NCI-H2196 (cell line): ENCODE measurements at regions not wholly inside any gene's neighbourhood (a gene's known extent, or its start where the extent isn't known, plus 50 kb on each side); places are given as distances from the start of the nearest gene placed in this dataset.

Source experiments
- DNase-seq: peaks from one replicate; lab custom pipeline; 2025; ENCODE audit not compliant: unreplicated experiment; lab: John Stamatoyannopoulos, UW

DNA sequence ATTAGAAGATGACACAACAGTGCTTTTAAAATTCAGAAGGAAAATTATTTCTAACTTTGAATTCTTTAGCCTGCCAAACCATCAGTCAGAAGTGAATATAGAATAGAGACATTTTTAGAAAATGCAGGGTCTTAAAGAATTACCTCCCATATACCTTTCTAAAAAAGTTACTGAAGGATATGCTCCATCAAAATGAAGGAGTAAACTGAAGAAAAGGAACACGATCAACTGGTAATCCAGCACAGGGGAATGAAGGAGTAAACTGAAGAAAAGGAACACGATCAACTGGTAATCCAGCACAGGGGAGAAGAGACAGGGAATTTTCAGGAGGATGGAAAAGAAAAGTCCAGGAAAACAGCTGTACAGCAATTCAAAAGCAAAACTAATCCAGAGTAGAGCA, 75.4 kb upstream of the LDLRAD3 start:
- no peak for DNase-seq

DNA sequence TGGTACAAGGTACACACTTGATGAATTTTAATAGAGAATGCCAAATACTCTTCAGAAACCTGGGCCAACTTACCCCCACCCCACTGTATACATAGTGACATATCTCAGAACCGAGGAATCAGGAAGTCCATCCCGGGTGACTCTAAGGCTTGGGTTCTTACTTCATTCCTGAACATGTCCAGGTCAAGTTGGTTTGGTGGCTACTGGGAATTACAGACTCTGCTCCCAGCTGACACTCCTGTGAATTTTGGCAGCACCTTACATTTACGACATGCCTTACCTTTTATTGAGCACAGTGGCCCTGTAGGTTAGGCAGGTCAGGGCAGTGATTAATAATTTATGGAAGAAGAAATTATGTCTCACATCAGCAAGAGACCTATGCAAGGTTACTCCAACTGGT, 70.1 kb upstream of the LDLRAD3 start:
- DNase-seq: no peak

DNA sequence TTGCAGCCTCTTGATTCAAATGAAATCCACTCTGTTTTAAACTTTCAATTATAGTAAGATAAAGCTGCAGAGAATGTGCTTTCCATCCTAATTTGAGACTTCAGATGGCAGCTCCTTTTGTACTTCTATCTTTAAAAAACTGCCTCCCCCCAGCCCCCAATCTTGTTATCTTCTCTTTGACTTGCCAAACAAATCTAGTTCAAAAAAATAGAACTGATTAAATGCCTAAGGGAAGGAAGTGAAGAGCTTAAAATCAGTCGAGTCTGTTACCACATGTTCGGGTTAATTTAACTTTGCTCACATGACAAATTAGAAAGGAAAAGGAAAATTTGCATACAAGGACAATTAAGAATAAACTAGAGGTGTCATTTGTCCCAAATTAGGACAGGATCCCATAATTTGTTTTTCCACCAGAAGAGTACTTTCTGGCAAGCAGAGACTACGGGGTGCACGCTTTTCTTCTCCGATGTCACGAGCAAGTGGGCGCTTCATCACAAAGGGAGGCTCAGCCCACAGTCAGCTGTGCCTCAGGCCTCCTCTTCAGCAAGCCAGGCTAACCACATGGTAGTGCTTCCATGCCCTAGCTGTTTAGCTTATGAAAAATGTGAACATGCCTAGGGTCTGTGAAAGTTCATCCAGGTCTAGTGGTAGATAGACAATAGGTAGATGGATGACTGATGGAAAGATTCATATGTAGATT, 69.0 kb upstream of the LDLRAD3 start:
- no peak for DNase-seq

DNA sequence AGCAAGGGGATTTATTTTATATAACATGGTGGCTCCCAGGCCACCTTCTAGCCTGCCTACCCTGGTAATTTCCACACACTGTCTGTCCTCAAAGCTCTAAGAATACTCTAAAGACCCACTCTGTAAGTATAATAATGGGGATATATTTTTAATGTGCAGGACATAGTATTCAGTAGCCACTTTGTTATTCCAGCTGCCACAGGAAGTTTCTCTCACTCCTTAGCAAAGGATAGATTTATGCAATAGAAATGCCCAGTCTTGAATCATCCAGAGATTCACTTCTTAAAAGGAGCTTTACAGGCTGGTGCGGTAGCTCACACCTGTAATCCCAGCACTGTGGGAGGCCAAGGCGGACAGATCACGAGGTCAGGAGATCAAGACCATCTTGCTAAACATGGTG, 68.4 kb upstream of the LDLRAD3 start:
- no peak for DNase-seq

DNA sequence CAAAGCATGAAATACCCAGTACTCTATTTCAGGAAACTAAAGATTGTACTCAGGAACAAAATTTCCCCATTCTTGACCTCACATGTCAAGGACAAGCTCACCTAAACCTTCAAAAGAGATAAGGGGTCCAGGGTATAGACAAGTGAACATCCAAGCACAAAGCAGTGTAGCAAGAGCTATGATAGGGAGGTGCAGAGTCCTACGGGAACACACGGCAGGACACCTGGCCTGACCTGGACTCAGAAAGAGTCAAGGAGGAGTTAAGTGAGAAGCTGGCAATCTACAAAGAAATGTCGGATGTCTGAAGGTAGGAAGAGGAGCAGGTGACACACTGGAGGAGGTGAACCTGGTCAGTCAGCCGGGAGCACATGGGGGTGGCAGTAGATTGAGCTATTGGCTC, 67.1 kb upstream of the LDLRAD3 start:
- no peak for DNase-seq

DNA sequence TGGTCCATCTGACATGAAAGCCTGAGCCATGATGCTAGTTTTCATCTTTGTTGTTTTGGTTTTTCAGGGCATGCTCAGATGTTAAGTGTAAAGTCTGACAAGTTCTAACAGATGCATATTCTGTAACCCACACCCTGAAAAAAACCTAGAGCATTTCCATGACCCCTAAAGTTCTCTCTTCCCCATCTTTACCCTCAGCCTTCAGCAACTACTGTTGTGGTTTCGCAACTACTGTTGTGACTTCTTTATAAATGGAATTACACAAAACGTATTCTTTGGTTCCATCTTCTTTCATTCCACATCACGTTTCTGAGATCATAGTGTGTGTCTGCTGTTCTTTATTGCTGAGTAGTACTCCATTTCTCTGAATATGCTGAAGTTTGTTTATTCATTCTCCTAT, 65.1 kb upstream of the LDLRAD3 start:
- no peak for DNase-seq

DNA sequence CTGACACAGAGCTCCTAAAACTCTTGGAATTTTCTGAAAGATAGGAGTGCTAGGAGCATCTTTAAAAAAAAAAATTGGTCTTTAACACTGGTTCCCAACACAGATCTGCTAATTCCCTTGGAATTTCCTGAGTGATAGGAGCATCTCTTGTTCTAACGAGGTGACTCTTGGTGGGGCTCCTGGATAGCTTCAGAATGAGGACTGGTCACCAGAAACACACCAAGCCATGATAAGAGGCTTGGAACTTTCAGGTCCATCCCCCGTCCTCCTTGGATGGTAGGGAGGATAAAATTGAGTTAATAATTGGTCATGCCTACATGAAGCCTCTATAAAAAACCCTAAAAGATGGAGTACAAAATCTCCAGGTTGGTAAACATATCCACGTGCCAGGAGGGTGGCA, 64.5 kb upstream of the LDLRAD3 start:
- DNase-seq: no peak

DNA sequence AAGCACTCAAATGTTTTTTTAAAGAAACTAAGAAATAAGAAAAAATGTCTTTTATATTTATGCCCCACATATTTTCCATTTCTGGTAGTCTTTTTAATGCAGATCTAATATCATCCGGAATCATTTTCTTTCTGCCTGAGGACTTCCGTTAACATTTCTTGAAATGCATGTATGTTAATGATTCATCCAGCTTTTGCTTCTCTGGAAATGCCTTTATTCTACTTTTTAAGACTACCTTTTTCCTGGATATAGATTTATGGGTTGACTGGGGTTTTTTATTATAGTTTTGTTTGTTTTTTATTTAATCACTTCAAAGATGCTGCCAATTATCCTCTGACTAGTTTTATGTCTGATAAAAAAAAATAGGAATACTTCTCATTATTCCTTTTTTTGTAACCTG, 57.1 kb upstream of the LDLRAD3 start:
- DNase-seq: no peak

DNA sequence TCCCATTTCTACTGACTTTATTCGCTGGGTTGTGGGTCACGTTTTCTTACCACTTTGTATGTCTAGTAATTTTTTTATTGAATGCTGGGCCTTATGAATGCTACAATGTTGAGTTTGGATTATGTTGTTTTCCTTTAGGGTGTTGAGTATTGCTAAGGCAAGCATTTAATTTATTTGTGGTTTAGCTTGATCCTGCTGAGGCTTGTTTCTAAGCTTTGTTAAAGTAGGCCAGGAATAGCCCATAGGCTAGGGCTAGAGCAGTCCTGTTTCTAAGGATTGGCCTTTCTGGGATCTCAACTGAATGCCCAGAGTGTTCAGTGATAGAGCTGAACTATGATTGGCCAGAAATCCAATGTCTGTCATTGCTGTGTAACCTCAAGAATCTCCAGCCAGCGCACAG, 56.1 kb upstream of the LDLRAD3 start:
- no peak for DNase-seq

DNA sequence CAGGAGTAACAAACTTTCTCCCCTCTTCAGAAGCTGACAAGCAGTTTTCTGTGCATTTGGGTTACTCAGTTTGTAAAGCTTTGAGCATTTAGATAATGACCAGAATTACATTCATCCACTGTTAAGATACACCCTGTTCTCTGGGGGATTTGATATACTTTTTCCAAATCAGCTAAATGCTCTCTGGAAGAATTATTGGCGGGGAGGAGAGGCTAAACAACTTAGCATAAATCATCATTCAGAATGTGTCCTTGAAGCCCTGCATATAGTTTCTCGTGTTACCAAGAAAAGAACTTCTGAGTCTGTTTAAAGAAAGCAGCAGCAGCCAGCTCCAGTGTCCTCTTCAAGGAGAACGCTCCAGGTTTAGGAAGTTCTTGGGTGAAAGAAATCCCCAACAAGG, 54.9 kb upstream of the LDLRAD3 start:
- DNase-seq: no peak

DNA sequence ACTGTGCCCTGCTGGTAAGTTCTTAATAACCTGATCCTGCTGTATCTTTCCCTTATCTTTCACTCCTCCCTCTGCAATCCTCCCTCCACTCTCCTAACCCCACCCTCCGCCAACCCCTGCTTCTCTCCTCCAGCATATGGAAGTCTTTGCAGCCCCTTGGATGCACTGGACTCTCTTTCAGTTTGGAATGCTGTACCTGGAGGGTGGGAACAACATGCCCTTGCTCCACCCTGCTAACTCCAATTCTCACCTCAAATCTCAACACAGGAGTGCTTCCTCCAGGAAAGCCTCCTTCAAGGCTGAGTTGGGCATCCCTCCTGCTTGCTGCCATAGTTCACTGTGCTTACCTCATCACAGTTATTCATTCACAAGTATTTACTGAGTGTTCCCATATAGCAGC, 52.8 kb upstream of the LDLRAD3 start:
- no peak for DNase-seq

DNA sequence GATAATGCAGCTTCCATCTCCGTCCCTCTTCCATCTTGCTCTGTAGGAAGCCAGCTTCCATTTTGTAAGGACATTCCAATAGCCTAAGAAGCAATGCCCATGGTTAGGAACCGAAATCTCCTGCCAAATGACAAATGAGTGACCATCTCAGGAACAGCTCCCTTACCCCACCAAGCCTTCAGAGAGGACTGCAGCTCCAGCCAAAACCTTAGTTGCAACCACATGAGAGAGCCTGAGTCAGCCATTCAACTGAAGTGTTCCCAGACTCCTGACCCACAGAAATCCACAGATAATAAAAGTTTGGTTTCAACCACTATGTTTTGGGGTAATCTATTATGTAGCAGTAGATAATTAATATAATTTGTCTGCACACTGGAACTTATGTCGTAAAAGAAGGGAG, 51.7 kb upstream of the LDLRAD3 start:
- no peak for DNase-seq

DNA sequence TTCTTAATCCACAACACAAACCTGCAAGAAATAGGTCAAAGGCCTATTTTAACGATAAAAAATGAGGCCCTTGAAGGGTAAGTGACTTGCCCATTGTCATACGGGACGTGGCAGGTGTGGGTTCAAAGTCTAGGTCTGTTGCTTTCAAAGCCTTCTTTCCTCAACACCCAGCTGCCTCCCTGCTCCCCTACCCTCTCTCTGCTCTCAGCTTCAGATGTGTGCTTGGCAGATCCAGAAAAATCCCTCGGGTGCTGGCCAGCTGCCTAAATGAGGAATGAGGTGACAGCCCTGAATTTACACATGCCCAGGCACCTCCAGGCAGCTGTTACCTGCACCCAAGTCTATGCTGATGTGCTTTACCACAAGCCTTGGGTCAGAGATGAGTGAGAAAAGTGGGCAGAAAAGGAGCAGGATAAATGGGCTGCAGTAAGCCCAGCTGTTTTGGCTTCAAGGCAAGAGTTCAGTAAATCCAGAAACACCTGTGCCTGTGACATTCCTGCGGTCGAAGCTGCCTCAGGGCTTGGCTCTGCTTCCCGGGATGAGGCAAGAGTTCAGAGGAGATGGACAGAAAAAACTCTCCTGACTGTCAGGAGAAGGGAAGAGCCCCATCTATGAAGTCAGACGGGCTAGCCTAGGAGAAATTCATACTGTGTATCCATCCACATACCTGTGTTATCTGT, 49.9 kb upstream of the LDLRAD3 start:
- DNase-seq: peak; percentile 29
